HS-5 (cell line): ENCODE measurements at regions not wholly inside any gene's neighbourhood (a gene's known extent, or its start where the extent isn't known, plus 50 kb on each side); places are given as distances from the start of the nearest gene placed in this dataset.
A peak's percentile ranks its signal among the peaks of the same experiment; 100 is the strongest.
"Not testable (repeated sequence)": the region's sequence is repeated elsewhere in the genome, so short reads cannot be mapped to it uniquely, and the experiment has no call there.

Experiments
- DNase-seq: peaks from one replicate; pipeline ENCODE4 v3.0.0-alpha.2; 2012; ENCODE audit warnings: low read depth

DNA sequence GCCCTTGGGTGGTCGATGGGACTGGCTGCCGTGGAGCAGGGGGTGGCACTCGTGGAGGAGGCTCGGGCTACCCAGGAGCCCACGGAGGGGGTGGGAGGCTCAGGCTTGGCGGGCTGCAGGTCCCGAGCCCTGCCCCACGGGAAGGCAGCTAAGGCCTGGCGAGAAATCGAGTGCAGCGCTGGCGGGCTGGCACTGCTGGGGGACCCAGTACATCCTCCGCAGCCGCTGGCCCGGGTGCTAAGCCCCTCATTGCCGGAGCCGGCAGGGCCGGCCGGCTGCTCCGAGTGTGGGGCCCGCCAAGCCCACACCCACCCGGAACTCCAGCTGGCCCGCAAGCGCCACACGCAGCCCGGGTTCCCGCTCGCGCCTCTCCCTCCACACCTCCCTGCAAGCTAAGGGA lies 435.6 kb downstream of the RWDD3 start:
- DNase-seq, result not testable (repeated sequence)

DNA sequence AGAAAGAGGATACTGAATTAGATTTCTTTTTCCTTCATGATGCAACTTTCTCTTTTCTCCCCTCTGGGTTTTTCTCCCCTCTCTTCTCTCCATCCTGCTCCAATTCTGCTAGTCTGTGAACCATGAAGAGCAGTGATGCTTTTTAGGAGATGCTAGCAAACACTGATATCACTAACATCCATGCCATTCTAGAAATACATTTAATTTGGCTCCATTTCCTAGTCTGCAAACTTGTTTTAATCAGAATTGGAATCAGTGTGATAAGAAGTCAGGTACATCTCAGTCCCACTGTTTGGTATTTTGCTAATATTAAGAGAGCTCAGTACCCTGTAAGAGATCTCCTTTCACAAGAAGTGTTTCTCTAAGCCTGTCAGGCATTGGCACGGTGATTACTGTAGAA lies 437.1 kb downstream of the RWDD3 start:
- no peak for DNase-seq

DNA sequence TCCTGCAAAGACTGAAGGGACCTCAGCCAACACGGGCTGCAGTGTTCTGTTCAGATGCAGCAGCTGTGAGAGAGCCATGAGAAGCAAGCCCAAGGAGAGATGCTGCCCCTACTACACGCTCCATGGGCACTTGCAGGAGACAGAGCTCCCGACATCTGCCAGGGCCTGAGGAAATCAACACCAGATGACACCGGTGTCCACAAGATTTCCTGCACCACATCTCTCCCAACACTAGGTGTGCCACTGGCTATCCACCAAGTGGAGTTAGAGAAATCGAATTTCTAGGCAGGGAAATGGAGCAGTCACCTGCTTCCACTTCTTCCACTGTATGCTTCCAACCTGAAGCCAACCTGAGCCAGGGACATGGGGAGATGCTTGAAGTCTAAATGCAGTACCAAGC lies 445.3 kb downstream of the RWDD3 start:
- no peak for DNase-seq

DNA sequence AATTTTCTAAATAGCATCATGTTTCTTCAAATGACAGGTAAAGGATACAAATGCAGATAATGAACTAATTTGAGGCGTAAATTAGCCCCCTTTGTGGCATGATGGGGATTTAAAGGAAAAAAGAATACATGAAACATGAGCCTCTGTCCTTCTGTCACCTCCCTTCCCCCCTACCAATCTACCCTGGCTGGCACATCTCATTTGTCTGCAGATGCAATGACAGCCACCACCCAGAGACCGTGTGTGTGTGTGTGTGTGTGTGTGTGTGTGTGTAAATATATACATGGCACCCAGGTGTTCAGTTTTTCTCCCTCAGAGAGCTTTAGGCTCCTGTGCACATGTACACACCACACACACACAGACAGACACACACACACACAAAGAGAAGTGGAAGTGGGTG lies 451.1 kb downstream of the RWDD3 start:
- DNase-seq, result no peak

DNA sequence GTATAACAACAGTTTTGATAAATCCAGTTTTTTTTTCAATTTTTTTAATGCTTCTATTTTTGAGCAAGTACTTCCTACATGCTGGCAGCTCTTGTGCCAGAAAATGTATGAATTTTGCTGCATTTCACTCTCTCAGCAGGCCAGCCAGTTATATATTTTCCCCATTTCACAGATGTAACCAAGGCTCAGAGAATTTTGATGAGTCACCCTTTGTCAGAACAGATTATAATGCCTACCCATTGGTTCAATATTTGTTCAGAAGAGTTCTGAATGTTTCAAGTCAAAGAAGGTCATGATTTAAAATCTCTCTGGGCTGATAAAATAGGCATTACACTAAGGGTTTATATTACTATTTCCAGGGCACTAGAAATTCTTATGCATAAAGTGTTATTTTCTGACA lies 452.2 kb downstream of the RWDD3 start:
- no peak for DNase-seq

DNA sequence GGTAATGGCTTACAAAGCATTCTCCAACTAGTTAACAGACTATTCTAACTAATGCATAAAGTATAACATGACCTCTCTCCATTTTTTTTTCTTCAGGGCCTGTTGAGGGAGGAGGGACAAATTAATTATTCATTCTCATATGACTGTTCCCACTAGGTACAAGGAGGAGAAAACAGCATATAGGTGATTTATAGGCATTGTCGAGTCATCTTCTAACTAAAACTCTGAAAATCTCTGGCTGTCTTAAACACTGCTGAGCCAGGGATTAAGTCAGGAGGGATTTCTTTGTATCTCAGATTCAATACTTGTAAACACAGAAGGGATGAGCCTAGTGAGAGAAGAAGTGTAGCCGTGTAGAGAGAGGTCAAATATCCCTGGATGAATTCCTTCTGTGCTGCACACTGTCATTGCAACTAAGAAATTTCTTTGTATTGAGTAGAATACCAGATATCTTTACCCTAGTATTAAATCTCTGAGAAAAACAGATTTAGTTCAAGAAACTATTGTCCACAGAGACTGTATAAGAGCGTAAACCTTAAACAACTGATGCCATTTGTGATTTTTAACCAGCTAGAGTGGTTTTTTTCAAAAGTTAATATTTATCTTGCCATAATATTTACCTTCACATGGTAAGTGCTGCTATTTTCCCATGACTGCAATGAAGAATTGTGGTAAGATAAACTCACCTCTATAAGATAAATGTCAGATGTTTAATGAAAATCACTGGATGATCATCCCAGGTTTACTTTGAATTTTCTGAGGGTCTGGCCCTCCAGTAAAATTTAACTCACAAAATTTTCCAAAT lies 465.3 kb downstream of the RWDD3 start:
- no peak for DNase-seq

DNA sequence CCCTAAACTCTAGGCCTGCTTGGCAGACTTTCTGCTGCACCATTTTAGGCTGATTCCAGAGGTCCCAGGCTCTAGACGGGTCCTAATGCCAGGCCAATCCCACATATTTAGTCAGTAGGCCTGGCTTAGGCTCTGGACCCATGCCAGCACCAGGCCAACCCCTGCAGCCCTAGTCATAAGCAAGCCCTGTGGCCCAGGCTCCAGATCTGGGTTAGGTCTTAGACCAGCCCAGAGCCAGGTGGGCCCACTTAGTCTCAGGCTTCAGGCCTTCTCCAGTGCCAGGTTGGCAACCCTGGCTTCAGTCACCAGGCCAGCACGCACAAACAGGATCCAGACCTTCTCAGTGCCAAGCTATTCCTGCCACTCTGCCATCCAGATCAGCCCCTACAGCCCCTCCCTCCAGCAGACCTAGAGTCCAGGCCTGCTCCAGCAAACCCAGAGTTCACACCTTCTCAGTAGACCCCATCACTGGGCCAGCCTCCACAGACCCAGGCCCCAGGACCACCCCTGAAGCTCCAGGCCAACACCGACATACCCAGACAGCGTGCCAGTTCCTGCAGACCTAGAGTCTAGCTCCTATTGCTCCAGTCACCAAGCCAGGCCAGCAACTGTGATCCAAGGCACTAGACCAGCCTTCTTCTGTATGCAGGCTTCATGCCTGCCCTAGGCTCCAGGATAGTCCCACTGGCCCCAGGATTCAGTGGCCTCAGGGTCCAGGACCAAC lies 467.6 kb downstream of the RWDD3 start:
- DNase-seq, result no peak

DNA sequence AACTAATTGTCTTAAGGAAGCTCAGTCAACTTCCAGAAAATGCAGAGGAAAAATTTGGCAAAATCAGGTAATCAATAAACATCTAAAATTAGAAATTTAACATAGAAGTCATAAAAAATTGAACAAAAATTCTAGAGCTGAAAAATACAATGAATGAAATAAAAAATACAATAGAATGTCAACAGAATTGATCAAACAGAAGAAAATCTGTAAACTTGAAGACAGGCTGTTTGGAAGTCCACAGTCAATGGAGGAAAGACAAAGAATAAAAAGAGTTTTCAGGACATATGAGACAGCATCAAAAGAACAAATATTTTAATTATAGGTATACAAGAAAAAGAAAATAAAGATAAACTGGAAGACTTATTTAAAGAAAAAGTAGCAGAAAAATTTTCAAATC lies 469.0 kb downstream of the RWDD3 start:
- DNase-seq, result no peak

DNA sequence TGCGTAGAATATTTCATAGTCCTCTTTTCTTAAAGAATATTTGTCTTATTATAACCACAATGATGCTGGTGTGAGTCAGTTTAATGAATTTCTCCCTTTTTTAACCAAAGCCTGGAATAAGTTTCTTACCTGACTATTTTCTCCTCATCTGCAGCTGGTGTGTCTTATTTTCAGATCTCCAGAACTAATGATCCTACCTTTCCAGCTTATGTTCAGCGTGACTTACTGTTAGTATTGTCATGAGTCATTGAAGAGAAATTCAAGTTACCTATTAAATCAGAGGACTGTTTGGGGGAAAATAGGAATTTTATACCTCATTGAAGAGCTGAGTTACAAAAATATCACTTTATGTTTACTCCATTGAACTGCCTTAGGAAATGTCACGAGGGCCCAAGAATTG lies 482.1 kb downstream of the RWDD3 start:
- DNase-seq, result no peak

DNA sequence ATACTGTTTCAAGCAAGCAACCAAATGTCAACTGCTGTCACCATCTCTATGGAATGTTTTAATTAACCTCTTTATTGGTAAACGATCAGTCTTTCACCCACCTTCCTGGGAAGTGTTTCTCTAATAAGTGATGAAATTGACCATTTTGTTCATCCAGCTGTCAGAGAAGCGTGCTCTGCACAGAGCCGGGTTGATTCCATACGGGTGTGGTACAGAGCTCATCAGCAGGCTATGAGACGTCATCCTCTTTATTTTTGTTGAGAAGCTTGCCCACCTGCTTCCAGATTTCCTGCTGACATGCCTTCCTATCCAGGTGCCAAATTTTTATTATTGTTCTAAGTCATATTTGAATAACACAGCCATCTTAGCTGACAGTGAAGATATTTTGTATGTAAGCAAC lies 482.5 kb downstream of the RWDD3 start:
- no peak for DNase-seq

DNA sequence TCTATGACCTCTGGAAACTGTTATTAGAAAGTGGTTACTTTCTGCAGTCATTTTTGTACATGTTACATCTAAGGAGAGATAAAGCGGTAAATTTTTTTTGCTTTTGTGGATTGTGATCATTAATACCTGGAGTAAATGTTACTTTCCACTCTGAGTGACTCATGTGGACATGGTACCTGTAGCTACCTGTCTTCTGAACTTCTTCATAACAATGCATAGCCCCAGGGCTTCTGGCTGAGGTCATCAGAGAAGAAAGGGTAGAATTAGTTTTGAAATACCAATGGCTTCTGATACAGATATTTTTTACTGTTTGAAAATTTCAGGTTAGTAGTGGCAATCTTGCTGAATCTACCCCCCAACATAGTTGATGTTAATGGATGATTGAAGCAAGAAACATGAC lies 489.3 kb downstream of the RWDD3 start:
- no peak for DNase-seq

DNA sequence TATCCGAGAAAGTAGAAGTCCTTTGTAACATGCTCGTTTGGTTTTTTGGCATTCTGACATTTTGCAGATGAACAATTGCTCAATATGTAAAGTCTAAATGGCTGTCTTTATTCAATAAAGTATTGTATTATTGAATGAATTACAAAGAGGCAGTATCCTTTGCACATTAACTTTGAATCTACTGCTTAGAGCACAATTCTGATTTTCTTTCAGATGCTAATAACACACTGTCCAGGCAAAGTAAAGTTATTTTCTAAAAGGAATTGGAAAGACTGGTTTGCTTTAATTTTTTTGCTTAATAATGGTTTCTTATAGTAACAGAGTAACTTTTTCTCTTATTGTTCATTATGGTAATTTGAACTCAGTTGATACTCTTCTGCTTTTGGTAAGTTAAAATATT lies 494.8 kb downstream of the RWDD3 start:
- DNase-seq, result no peak

DNA sequence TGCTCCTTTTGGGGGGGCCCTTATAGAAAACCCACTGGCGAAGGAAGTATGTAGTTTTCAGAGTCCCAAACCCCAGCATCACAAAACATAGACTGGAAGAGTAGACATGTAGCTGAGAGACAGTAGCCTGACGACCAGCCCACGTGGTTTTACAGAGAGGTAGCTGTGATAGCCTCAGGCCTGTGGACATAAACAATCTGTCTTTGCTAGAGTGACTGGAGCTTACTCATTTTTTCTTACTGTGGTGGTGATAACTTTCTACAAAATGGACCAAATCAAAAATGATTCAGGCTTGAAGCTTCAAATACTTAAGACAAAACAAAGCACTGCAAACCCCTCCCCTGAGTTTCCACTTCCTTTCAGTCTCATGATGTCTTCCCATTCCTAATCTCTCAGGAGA lies 497.0 kb downstream of the RWDD3 start:
- DNase-seq, result no peak

DNA sequence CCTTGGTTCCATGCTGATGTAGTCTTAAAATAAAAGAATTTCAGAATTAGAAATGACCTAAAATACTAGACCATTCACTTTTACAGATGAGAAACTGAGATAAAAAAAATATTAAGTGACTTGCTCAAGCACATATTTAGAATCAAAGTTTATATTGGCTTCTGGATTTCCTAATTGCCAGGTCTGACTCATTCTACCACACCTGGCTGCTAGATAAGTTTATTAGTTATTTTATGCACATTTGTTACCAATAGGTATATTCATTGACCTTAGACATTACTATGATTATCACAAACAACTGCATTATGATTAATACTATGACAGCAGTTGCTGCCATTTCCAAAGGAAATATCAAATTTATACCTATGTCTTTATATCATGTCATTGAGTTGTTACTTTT lies 497.5 kb downstream of the RWDD3 start:
- no peak for DNase-seq

DNA sequence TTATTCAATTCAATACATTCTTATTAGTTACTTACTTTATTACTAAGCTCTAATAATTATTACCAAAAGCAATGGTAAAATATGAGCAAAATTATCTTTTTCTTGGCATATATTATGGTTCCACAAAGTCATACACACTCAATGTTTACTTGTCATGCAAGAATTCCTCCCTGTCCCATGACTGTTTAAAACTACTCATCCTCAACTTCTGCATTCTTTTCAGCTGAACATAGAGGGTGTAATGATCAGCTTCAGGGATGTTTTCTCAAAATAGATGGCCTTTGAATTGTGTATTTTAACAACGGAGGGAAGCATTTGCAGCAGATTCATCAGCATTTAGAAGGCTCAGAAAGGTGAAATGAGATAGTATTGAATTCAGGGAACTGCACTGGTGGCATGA lies 499.0 kb downstream of the RWDD3 start:
- no peak for DNase-seq

DNA sequence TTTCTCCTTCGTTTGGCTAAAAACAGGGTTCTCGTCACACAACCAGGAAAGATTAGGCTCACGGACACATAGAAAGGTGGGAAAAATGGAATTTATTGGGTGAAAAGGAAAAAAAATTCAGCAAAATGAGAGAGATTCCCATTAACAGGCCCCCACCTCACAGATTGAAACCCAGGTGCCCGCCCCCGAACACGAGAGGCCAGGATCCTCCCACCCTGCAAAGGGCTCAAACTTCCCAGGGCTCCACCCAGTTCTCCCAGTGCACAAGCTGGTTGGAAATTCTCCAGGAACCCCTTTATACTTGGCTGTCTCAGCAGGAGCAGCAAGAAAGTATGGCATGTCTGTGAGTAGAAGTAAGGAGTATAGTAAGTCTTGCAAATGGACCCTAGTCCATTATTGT lies 499.7 kb downstream of the RWDD3 start:
- no peak for DNase-seq

DNA sequence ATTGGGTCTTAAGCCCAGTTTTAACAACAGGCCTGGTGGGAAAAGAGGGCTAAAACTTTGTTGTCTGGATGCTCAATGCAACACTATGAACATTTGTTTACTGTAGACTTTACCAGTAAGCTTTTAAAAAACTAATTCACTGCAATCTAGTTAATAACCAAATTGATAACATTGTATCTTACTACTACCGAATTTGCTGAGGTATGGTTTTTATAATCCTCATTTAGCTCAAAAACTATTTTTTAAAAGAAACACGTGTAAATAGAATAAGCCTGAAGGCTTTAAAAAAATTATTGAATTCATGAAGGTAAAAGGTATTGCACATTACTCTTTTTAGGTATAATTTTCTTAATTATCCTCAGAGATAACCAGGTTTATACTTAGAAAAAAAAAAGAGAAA lies 500.6 kb downstream of the RWDD3 start:
- no peak for DNase-seq

DNA sequence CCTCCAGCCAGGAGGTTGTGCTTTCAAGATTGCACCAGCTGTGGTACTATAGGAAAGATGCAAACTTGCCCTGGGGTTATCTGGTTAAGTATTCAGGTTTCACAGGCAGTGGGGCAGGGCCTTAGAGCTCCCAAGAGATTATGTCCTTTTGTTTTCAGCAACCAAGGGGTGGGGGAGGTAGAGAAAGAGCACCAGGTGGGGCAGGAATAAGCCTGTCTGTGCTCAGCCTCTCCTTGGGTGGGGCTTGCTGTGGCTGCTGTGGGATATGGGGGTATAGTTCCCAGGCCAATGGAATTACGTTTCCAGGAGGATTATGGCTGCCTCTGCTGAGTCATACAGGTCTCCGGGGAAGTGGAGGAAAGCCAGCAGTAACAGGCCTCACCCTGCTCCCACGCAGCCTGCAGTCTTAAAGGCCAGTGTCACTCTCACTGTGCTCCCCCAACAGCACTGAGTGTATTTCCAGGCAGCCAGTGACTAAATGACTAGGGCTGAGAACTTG lies 508.6 kb downstream of the RWDD3 start:
- peak; percentile 13 for DNase-seq

DNA sequence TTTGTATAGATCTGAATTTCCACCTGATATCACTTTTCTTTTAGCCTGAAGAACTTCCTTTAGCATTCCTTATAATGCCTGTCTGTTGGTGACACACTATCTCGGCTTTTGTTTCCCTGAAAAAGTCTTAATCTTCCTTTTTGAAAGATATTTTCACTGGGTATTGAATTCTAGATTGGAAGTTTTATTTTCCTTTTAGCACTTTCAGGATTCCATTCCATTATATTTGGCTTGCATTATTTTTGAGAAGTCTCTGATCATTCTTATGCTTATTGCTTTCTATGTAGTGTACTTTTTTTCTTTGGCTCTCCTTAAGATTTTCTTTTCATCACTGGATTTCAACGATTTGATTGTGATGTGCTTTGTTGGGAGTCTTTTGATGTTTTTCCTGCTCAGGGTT lies 510.7 kb downstream of the RWDD3 start:
- no peak for DNase-seq

DNA sequence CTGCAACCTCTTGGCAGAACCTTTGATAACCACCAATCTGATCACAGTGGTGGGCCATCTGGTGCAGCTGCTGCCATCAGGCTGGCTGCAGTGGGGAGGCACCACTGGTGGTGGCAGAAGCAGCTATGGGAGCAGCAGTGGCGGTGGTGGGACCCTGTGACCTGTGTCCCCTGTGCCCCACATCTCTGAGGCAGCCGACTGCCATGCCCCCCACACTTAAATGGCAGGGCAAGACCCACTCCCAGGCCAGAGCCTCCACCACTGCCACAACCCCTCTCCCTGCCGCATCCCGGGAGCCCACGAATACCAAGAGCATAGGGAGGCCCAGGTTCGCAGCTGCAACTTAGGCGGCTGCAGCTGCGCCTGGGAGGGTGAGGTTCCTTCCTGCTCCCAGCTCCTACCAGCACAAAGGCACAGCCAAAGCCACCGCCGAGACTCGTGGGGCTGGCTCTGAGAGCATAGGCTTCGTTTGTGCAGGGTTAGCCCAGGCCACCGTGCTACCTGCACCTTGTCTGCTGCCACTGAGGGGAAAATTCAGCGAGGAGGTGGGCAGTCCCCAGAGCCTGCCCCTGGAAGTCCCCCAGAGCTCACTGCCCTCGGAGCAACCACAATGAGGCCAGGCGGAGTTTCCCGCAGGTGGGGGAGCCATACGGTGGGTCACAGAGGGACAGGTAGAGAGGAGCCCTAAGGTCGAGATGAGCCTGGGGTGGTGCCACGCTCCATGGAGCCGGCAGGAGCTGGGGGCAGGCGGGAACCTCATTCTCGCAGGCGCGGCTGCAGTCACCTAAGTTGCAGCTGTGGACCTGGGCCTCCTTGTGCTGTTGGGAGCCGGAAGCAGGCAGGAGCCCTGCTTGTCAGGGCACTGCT lies 518.7 kb downstream of the RWDD3 start:
- DNase-seq, result no peak

DNA sequence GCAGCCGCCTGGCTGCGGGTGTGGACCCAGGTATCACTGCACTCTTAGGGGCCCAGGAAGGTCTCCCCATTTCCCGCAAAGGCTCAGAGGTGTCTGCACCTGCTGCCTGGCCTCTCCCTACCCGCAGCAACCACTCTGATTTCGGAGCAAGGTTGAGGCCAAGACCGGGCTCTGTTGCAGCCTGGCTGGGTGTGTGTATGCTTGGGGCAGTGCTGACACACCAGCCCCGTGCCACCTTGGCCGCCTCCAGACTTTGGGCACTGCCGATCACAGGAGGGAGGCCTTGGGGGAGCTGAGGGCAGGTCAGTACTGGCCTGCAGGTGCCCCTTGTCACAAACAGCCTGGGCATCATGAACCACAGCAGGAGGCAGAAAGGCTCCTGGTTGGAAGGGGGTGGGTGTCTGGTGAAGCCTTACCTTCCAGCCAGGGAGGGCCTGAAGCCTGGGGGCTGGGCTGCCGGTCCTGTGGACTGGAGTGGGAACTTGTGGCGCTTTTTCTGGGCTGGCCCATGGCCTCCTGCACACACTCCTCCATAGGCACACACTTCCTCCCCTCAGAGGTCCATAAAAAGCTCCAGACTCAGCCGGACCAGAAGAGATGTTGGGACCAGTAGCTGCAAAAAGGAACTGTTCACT lies 519.5 kb downstream of the RWDD3 start:
- DNase-seq, result no peak

DNA sequence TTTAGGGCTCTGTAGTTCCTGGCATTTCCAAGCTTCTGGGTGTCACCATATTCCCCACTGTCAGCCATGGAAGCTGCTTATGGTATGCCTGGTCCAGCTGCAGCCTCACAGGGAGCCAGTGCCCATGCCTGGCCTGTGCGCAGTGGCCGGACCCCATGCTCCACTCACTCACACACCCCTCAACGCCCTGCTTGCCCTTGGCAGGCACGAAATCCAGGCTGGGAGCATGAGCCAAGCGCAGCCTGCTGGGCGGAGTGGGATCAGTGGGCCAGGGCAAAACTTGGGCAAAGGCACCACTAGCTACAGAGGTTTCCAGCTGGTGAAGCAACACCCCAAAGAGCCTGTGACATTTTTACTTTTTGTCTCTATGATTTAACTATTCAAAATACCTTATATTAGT lies 520.4 kb downstream of the RWDD3 start:
- no peak for DNase-seq
